Kidney tubule cell (primary cell): ENCODE measurements at regions not wholly inside any gene's neighbourhood (a gene's known extent, or its start where the extent isn't known, plus 50 kb on each side); places are given as distances from the start of the nearest gene placed in this dataset.

Experiments
- DNase-seq: peaks from one replicate; pipeline ENCODE4 v3.0.0-alpha.2; 2018; ENCODE audit warnings: low spot score

- no peak for DNase-seq
Measured at GRCh38 chr11:119793335-119793984, 64.5 kb upstream of the NECTIN1 start.

- no peak for DNase-seq
Measured at GRCh38 chr11:119791701-119792151, 62.7 kb upstream of the NECTIN1 start.

- DNase-seq, result no peak
Measured at GRCh38 chr11:119791047-119791446, 62.0 kb upstream of the NECTIN1 start.

- DNase-seq, result no peak
Measured at GRCh38 chr11:119790476-119790875, 61.5 kb upstream of the NECTIN1 start.

GRCh38 chr11:119789766-119790407 is 60.9 kb upstream of the NECTIN1 start:
- DNase-seq, result no peak

GRCh38 chr11:119788911-119789560 is 60.0 kb upstream of the NECTIN1 start:
- DNase-seq, result no peak

- DNase-seq, result no peak
Measured at GRCh38 chr11:119788096-119788883, 59.3 kb upstream of the NECTIN1 start.

GRCh38 chr11:119787074-119787461 is 58.1 kb upstream of the NECTIN1 start:
- no peak for DNase-seq

- no peak for DNase-seq
Measured at GRCh38 chr11:119786431-119787073, 57.6 kb upstream of the NECTIN1 start.

GRCh38 chr11:119785131-119785530 is 56.1 kb upstream of the NECTIN1 start:
- no peak for DNase-seq

- DNase-seq, result no peak
Measured at GRCh38 chr11:119784421-119784820, 55.4 kb upstream of the NECTIN1 start.

GRCh38 chr11:119783466-119784400 is 54.7 kb upstream of the NECTIN1 start:
- no peak for DNase-seq

GRCh38 chr11:119782739-119783072 is 53.7 kb upstream of the NECTIN1 start:
- no peak for DNase-seq

GRCh38 chr11:119782006-119782738 is 53.2 kb upstream of the NECTIN1 start:
- DNase-seq, result no peak

- DNase-seq, result no peak
Measured at GRCh38 chr11:119780222-119780953, 51.4 kb upstream of the NECTIN1 start.

GRCh38 chr11:119779195-119780071 is 50.4 kb upstream of the NECTIN1 start:
- no peak for DNase-seq
